Suprapubic skin (tissue), 4 donors: ENCODE measurements at regions not wholly inside any gene's neighbourhood (a gene's known extent, or its start where the extent isn't known, plus 50 kb on each side); places are given as distances from the start of the nearest gene placed in this dataset.

Source experiments
- DNase-seq, 2 donors: peaks; one replicate each; pipeline ENCODE4 v3.0.0-alpha.2; 2019; ENCODE audit warnings: low spot score in 2 of 2
- H3K27ac ChIP-seq: fragments of 200-600 bp; sonication (generic); one replicate; pipeline ENCODE4 v1.5.1; 2019
- H3K27me3 ChIP-seq: fragments of 200-600 bp; sonication (generic); one replicate; pipeline ENCODE4 v1.5.1; 2019
- H3K36me3 ChIP-seq: fragments of 200-600 bp; sonication (generic); one replicate; pipeline ENCODE4 v1.5.1; 2019
- H3K4me1 ChIP-seq: fragments of 200-600 bp; sonication (generic); one replicate; pipeline ENCODE4 v1.5.1; 2019
- H3K4me3 ChIP-seq: fragments of 200-600 bp; sonication (generic); one replicate; pipeline ENCODE4 v1.5.1; 2019; ENCODE audit warnings: mild to moderate bottlenecking
- H3K9me3 ChIP-seq: fragments of 200-600 bp; sonication (generic); one replicate; pipeline ENCODE4 v1.5.1; 2019
- CTCF ChIP-seq, 2 donors: fragments of 200-600 bp in 1 of 2; fragments of 450-650 bp in 1 of 2; sonication (generic) in 1 of 2; IDR thresholded peaks; one replicate each; pipeline ENCODE4 v1.5.1; 2016 to 2019; ENCODE audit warnings: antibody characterized with exemption in 2 of 2, mild to moderate bottlenecking in 1 of 2, moderate library complexity in 1 of 2
- EP300 ChIP-seq: sonication (generic); formaldehyde crosslinking; IDR thresholded peaks from one replicate; pipeline ENCODE4 v1.6.1; 2017; ENCODE audit warnings: antibody characterized with exemption
- POLR2A ChIP-seq, 2 donors: fragments of 450-650 bp; IDR thresholded peaks; one replicate each; pipeline ENCODE4 v1.6.1; 2017; ENCODE audit warnings: antibody characterized with exemption in 2 of 2, mild to moderate bottlenecking in 2 of 2, moderate library complexity in 2 of 2
- POLR2AphosphoS5 ChIP-seq, 3 donors: sonication (generic); formaldehyde crosslinking; IDR thresholded peaks; one replicate each; pipeline ENCODE4 v1.6.1; 2017; ENCODE audit warnings: antibody characterized with exemption in 3 of 3
- WGBS: methylation state at CpG from one replicate; pipeline ENCODE4 v1.1.5; 2018; 5-methylcytosine and 5-hydroxymethylcytosine counted together

- TF ChIP-seq CTCF (IDR thresholded peaks at IDR 0.05) (no peak), POLR2AphosphoS5 (IDR thresholded peaks at IDR 0.05) (no peak), EP300 (no peak), POLR2A (IDR thresholded peaks at IDR 0.05) (no peak)
- 97% methylated on average over 11 of the region's 11 CpGs for WGBS
- Histone ChIP-seq H3K4me1 (no peaks in the 10 kb centered on the region), H3K4me3 (no peak overlapping the region), H3K36me3 (no peaks in the 10 kb centered on the region), H3K27me3 (no peaks in the 10 kb centered on the region), H3K27ac (no peak overlapping the region), H3K9me3 (no peaks in the 10 kb centered on the region)
- DNase-seq: no peak
Observed at GRCh38 chr10:34875061-34875460, 60.0 kb upstream of the PARD3 start.

DNA sequence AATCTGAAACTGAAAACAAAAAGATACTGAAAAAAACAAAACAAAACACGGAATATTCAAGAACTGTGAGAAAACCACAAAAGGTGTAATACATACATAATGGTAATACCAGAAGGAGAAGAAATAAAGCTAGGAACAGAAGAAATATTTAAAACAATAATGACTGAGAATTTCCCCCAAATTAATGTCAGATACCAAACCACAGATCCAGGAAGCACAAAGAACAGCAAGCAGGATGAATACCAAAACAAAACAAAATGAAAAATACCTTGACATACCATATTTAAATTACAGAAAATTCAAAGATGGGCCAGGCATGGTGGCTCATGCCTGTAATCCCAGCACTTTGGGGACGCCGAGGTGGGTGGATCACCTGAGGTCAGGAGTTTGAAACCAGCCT lies 57.7 kb upstream of the PARD3 start:
- Histone ChIP-seq H3K4me1 (no peaks in the 10 kb centered on the region), H3K9me3 (no peaks in the 10 kb centered on the region), H3K27me3 (no peaks in the 10 kb centered on the region), H3K36me3 (no peaks in the 10 kb centered on the region), H3K27ac (no peak overlapping the region), H3K4me3 (no peak overlapping the region)
- TF ChIP-seq CTCF (IDR thresholded peaks at IDR 0.05) (no peak), POLR2A (IDR thresholded peaks at IDR 0.05) (no peak), EP300 (no peak), POLR2AphosphoS5 (IDR thresholded peaks at IDR 0.05) (no peak)
- WGBS: 90% methylated on average over 3 of the region's 3 CpGs
- no peak for DNase-seq

- TF ChIP-seq CTCF (IDR thresholded peaks at IDR 0.05) (no peak), POLR2A (IDR thresholded peaks at IDR 0.05) (no peak), EP300 (no peak), POLR2AphosphoS5 (IDR thresholded peaks at IDR 0.05) (no peak)
- 71% methylated on average over 11 of the region's 11 CpGs for WGBS
- no peaks in the 10 kb centered on the region for H3K36me3 ChIP-seq
Observed at GRCh38 chr10:34869135-34869836, 54.2 kb upstream of the PARD3 start.

GRCh38 chr10:34868589-34868988 lies 53.5 kb upstream of the PARD3 start:
- TF ChIP-seq POLR2A (IDR thresholded peaks at IDR 0.05) (no peak), POLR2AphosphoS5 (IDR thresholded peaks at IDR 0.05) (no peak), CTCF (IDR thresholded peaks at IDR 0.05) (no peak), EP300 (no peak)
- Histone ChIP-seq H3K27me3 (no peaks in the 10 kb centered on the region), H3K4me3 (no peak overlapping the region), H3K4me1 (peaks cover 15% of the 10 kb centered on the region), H3K9me3 (no peaks in the 10 kb centered on the region), H3K36me3 (no peaks in the 10 kb centered on the region), H3K27ac (no peak overlapping the region)
- 87% methylated on average over 6 of the region's 6 CpGs for WGBS
- DNase-seq: no peak

More at GRCh38 chr10:34869135-34869836, 54.2 kb upstream of the PARD3 start:
- Histone ChIP-seq H3K4me3 (no peak overlapping the region), H3K27ac (no peak overlapping the region), H3K27me3 (no peaks in the 10 kb centered on the region), H3K9me3 (no peaks in the 10 kb centered on the region), H3K4me1 (peaks cover 11% of the 10 kb centered on the region)
- DNase-seq: no peak

GRCh38 chr10:34866848-34867247 lies 51.8 kb upstream of the PARD3 start:
- no peak overlapping the region for H3K27ac ChIP-seq
- no peaks in the 10 kb centered on the region for H3K9me3 ChIP-seq
- TF ChIP-seq POLR2AphosphoS5 (IDR thresholded peaks at IDR 0.05): no peak
- no peak for DNase-seq
- no peaks in the 10 kb centered on the region for H3K36me3 ChIP-seq
- peaks cover 17% of the 10 kb centered on the region for H3K4me1 ChIP-seq
- H3K27me3 ChIP-seq: no peaks in the 10 kb centered on the region
- no peak overlapping the region for H3K4me3 ChIP-seq
- 61% methylated on average over 3 of the region's 3 CpGs for WGBS
